OCI-LY7 (cell line): ENCODE measurements at regions not wholly inside any gene's neighbourhood (a gene's known extent, or its start where the extent isn't known, plus 50 kb on each side); places are given as distances from the start of the nearest gene placed in this dataset.

Experiments used
- CTCF ChIP-seq: fragments of 200-600 bp; sonication (generic); conservative IDR thresholded peaks from 2 replicates; pipeline ENCODE4 v1.5.1; 2014; ENCODE audit warnings: mild to moderate bottlenecking, antibody characterized with exemption, low read length, moderate library complexity, mixed read lengths
- EZH2phosphoT487 ChIP-seq: fragments of 200-600 bp; sonication (generic); IDR thresholded peaks from 2 replicates; pipeline ENCODE4 v1.6.1; 2018; ENCODE audit warnings: low read depth, borderline replicate concordance, mild to moderate bottlenecking, mixed run types, antibody characterized with exemption, low read length, moderate library complexity, mixed read lengths

- TF ChIP-seq CTCF = no peak
- TF ChIP-seq EZH2phosphoT487 = no peak
These were observed 322.0 kb upstream of the FKBP1C start for GRCh38 chr6:62889240-62889639.
